IPS-18c (cell line): ENCODE measurements at regions not wholly inside any gene's neighbourhood (a gene's known extent, or its start where the extent isn't known, plus 50 kb on each side); places are given as distances from the start of the nearest gene placed in this dataset.

Experiments
- H3K4me3 ChIP-seq: 2 replicates; pipeline ENCODE4 v1.7.0; 2013; ENCODE audit warnings: low read depth, mild to moderate bottlenecking, low read length, moderate library complexity; ENCODE audit not compliant: insufficient read depth
- H3K9me3 ChIP-seq: one replicate; pipeline ENCODE4 v1.6.1; 2013; ENCODE audit warnings: mild to moderate bottlenecking, low read length, moderate library complexity; ENCODE audit not compliant: control insufficient read depth, insufficient read depth

DNA sequence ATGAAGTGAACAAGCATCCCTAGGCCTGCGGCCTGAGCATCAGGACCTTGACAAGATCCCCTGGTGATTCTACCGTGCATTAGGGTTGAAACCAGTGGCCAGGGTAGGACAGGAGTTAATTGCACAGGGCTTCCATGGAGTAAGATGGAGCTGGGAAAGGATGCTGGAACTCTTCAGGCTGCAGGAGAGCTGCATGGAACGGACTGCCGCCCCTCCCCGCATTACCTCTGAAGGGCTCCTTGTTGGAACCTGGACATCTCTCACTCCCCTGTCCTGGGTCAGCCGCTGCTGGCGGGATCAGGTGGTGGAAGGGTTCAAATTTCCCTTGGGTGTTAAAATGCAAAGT is 156.6 kb upstream of the ID2 start:
- Histone ChIP-seq H3K9me3 (no peaks in the 10 kb centered on the region), H3K4me3 (no peak overlapping the region)

DNA sequence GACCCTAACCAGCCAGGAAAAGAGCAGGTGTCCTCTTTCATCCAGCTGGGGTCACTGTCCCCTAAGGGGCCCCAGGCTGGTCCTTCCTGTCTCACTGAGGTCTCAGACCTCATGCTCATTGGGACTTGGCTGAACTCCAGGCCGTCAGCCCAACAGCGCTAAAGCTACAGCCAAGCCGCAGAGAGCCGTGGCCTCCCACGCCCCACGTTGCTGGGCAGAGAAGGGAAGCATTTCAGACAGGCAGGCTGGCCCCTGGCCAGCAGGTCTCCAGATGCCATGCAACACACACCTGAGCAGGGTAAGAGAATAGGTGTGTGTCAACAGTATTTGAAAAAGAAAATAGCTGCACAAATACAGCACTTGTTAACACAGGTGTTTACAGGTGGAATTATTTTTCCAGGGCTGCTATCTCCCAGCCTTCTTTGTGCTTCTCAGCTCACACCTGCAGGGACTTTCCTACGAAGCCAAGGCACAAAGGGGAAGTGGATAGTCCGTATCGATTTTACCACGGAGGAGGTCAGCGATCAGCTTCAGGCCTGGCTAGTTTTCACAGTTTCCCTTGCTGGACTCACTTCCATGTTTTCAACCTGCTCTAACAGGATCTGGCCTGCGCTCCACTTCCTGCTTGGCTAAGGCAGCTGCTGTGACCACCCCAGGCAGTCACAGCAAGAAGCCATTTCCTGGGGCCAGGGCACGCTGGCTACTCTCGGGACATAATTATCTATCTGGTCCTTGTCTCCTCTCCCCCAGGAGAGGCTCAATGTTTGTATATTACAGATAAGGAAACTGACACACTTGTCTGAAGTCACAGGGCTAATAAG is 156.1 kb upstream of the ID2 start:
- Histone ChIP-seq H3K4me3 (peak overlapping the region; percentile 15; the same call in 1 of the 2 replicates), H3K9me3 (no peaks in the 10 kb centered on the region)

DNA sequence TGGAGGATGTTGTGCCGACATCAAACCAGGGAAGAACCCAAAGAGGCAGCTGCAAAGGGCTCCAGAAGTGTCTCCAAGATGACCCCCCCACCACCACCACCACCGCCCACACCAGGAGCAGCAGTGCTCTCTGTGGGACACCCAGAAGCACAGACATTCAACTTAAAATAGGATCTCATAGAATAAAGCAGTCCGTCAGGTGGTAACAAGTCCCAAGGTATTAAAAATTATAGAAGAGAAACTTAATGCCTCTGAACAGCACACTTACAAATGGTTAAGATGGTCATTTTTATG is 155.5 kb upstream of the ID2 start:
- Histone ChIP-seq H3K4me3 (no peak overlapping the region), H3K9me3 (no peaks in the 10 kb centered on the region)

DNA sequence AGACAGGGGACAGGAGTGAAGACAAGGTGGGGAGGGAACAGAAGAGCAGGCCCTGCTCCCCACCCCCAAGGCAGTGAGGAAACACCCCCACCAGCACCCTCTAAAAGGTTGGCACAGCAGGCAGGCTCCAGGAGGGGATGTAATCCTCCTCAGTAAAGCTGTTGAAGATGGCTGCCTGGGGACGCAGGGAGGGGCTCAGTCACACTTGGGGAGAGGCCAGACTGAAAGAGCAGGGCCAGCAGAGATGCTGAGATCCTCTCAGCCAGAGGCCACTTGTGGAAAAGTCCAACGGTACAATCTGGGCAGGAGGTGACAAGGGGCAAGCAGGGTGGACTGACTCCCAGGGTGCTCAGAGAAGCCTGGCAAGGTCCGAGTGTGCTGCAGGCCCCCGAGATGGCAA is 154.8 kb upstream of the ID2 start:
- no peak overlapping the region for H3K4me3 ChIP-seq

DNA sequence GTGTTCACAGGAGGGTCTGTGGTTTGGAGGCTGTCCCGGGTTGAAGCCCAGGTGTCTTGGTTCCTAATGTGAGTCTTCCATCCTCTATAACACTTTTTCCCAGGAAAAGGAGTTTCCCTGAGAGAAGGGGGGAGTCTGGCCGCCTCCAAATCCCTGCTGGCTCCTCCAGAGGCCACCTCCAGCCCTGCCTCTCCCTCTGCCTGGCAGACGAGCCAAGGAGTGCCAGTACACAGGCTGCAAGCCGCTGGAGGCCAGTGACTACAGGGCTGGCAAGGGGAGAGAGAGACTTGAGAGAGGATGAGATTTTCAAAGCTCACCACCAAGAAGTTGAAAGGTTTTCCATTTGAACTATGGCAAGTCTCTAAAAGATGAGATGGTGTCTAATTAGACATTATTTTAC is 154.2 kb upstream of the ID2 start:
- no peak overlapping the region for H3K4me3 ChIP-seq
- H3K9me3 ChIP-seq: no peaks in the 10 kb centered on the region

More for the DNA sequence above, 154.8 kb upstream of the ID2 start:
- H3K9me3 ChIP-seq: no peaks in the 10 kb centered on the region

DNA sequence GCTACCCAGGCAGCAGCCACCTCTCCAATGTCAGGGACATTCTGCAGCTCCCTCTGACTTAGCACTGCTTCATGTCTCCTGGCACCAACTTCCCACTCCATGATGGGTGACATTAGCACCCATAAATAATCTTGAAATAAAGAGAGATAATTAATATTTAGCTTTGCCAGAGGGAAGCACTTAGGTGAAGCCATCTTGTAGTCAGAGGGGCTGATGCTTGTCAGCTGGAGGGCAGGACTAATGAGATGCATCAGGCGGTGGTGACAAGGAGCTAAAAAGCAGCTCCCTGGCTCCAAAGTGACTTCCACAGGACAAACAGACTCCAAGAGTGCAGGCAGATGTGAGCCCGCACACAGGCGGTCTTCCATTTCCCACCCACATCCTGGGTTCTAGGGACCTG is 153.0 kb upstream of the ID2 start:
- H3K4me3 ChIP-seq: no peak overlapping the region
- no peaks in the 10 kb centered on the region for H3K9me3 ChIP-seq

DNA sequence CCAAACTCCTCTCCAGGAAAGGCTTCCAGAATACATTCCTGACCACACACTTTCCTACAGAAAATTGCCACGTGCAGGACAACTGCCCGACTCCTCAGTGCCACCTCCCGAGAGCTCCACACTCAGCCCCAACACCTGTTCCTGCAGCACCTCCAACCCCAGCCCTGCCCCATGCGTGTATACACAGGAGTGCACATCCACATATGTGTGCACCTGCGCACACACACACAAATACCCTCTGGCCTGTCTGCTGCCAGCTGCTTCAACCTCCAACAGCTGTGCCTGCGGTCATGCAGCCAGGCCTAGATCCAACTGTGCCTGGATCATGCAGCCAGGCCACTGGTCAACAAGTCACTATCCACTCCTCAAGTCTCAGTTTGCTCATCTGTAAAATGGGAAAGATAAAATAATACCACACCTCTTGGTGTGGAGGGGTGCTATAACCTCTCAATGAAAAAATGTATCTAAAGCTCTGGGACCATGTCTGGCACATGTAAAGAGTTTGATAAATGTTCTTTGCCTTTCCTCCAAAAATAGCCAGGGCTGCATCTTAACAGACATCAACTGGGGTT is 152.1 kb upstream of the ID2 start:
- H3K9me3 ChIP-seq: no peaks in the 10 kb centered on the region

DNA sequence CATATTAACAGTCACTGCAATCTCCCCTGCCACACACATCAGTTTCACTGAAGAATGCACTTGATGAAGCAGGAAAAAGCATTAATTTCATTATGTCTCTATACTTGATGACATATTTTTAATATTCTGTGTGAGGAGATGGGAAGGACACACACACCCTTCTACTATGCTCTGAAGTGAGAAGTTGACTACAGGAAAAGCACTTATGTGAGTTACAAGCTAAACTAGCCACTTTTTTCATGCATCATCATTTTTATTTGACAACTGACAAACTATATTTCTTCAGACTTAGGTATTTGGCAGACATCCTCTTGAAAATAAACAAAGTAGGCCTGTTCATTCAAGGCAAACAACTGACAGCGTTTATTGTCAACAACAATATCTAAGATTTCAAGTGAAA is 150.4 kb upstream of the ID2 start:
- Histone ChIP-seq H3K9me3 (no peaks in the 10 kb centered on the region), H3K4me3 (no peak overlapping the region)

More for the DNA sequence above, 152.1 kb upstream of the ID2 start:
- H3K4me3 ChIP-seq: no peak overlapping the region

DNA sequence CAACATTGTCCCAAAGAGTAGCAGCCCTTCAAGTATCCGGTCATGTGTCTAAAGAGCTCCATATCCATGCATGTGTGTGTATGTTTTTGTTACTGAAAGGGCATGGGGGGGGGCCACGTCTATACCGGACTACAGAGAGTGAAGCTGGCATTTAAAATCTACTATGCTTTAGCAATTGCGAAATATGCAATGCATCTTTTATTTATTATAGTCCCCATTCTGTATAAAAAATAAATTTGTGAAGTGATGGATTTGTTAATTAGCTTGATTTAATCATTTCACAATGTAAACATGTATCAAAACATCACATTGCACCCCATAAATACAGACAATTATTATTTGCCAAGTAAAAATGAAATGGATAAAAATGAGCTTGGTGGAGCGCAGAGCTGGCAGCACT is 149.4 kb upstream of the ID2 start:
- Histone ChIP-seq H3K9me3 (no peaks in the 10 kb centered on the region), H3K4me3 (no peak overlapping the region)

DNA sequence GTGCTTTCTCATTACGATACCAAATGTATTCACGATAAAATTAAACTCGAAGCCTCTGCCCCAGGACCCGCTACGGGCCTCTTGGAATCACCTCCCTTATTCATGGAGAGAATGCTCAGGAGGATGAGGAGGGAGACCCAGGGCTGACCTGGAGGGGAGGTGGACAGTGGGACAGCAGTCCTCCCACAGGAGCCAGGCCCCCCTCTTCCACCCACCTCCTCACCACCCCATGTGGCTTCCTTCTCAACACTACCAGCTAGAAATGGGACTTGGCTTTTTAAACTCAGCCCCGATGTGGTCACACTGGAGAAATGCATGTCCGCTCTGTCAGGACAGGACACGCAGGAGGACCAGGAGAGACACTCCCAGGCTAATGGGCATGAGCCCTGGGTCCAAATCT is 147.9 kb upstream of the ID2 start:
- H3K4me3 ChIP-seq: no peak overlapping the region

DNA sequence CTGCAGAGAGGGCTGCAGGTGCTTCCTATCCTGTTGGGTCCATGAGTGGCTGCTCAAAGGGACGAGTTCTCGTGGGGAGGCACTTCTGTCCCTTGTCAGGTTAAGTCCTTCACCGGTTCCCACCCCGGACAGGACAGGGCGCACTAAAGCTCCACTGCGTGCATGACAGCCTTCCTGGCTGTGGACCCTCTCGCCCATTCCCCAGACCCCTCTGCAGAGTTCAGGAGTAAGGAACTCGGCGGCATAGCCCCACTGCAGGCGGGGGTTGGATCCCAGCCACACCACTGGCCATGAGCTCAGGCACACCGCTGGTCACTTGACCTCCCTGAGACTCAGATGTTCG is 147.5 kb upstream of the ID2 start:
- no peak overlapping the region for H3K4me3 ChIP-seq
- no peaks in the 10 kb centered on the region for H3K9me3 ChIP-seq

More for the DNA sequence above, 147.9 kb upstream of the ID2 start:
- no peaks in the 10 kb centered on the region for H3K9me3 ChIP-seq

DNA sequence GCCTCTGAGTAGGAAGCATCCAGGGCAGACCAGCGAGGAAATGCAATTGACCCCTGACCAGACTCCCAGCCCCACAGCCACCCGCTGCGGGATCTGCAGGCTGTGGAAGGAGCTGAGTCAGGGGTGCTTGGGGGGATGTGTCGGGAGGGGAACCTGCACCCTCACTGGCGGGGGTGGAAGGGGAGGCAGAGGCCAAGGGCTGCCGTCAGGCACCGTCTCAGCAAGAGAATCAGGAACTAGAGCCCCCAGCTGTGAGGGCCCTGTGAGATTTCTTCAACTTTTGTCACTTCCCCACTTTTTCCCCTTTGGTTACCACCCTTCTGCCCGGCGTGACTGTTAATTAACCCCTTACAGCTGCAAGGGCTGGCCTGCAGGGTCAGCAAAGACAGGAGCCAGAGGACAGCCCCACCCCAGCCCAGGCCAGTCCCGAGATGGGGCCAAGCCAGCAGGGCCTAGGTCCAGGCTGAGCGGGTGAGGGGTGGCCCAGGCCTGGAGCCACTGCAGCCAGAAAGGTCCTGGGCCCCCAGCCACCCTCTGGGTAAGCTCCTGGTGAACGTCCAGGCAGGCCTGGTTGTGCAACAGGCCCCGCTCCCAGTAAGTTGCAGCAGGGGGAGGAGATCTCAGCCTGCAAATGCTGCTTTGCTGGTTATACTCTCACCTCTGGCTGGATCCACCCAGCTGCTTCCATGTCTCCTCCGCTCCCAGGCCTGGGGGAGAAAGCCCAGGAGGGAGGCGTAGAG is 147.0 kb upstream of the ID2 start:
- no peak overlapping the region for H3K4me3 ChIP-seq
- H3K9me3 ChIP-seq: no peaks in the 10 kb centered on the region

DNA sequence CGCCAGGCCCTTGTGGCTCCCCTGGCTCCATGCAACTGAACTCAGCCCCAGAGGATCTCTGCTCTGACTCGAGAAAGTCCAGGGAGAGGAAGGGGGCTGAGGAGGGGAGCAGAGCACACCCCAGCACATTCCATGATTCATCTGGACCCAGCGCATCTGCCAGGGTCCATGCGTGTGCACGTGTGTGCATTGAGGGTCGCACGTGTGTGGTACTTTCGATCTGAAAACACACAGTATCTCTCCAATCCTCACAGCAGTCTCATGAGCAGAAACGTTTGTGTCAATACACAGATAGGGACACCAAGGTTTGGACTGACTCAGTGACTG is 146.4 kb upstream of the ID2 start:
- Histone ChIP-seq H3K9me3 (no peaks in the 10 kb centered on the region), H3K4me3 (no peak overlapping the region)

DNA sequence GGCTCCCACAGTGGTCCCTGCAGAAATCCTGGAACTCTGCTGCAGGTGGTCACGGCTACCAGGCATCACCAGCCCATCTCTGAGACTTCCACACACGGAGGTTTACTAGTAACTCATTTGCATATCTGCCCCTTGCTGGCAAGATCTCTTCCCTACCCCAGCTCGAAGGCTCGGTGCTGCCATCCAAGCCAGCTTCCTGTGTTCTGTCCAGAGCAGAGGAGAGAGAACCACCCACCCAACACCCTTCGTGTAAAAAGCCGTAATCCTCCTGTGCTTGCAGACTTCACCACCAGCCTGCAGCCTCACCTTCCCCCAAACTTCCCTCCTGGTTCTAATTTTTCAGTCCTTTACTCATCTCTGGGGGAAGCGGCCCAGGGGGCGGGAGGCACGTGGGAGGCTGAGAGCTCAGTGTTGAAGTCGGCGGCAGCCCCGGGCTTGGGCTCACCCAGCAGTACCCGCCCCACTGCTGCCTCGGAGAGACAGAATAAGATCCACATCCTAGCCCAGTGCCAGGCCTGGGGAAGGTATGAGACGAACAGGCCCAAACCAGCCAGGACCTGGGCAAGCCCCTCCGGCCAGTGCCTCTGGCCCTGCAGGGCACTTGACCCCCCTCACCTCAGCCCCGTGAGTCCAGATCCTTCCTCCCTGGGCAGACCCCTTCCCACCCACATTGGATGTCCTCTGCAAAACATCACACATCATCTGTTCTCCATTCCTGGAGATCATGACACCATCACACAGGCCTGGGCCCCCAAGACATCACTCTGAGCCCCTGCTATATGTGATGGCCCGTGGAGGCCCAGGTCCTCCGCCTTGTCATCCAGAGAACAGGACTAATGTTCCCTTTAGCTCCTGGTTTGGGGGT is 145.8 kb upstream of the ID2 start:
- H3K4me3 ChIP-seq: no peak overlapping the region
- H3K9me3 ChIP-seq: no peaks in the 10 kb centered on the region

DNA sequence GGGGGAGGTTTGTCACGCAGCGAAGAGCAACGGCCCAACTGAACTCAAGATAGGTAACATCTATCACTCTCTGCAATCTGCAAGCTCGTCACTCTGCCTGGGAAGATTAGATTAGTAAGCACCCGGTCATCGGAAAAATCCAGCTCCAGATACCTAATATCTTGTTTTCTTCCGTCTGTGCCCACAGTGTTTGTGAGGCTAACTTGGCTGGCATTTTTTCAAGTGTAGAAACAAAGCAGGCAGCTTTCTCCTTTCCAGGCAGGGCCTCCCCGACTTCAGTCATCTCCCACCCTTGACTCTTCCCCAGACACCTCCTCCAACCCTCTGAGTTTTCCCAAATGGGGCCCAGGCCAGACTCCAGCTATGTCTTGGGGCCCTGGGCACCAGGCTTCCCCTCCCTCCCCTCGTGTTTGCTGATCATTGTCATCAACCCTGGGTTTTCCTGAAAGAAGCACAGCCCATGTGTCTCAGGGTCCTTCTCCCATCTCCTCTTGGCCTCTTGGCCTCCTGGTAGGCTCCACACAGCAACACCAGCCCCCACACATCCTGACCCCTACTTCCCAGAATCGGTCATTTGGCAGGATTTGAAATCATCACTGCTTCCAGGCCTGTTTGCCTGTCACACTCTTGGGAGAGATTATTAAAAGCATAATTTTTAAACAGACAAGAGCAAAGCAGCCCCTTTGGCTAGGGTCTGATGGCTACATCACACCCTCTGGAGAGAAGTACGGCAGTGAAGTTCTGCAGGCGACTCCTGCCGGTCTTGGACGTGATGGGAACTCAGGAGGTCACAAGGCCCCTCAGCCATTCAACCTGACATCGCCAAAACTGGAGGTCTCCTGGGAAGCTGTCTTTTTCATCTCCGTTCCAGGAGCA is 144.9 kb upstream of the ID2 start:
- no peak overlapping the region for H3K4me3 ChIP-seq
- H3K9me3 ChIP-seq: no peaks in the 10 kb centered on the region

DNA sequence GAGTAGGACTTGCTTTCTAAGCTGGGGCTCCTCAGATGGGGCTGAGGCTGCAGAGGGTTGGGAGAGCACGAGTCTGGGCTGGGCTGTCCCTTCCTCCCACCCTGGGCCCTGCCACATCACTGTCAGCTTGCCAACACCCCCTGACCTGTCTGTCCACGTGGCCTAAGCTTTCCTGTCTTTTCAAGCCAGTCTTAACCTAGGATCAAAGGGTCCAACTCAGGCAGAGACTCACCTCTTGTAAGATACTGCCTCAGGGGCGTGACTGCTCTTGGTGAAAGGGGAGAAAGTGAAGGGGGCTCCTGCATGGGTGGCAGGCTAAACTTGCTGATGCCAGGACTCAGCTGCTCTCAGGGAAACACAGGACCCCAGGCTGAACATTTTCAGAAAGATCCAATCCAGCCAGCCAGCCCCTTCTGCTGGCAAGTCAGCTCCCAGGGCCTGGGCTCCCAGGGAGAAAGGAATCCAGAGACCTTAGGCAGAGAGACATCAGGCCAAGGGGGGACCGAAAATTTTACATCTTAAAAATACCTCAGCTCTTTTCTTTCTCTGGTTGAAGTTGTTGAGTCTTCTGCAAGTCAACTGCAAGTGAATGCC is 144.2 kb upstream of the ID2 start:
- Histone ChIP-seq H3K9me3 (no peaks in the 10 kb centered on the region), H3K4me3 (no peak overlapping the region)

DNA sequence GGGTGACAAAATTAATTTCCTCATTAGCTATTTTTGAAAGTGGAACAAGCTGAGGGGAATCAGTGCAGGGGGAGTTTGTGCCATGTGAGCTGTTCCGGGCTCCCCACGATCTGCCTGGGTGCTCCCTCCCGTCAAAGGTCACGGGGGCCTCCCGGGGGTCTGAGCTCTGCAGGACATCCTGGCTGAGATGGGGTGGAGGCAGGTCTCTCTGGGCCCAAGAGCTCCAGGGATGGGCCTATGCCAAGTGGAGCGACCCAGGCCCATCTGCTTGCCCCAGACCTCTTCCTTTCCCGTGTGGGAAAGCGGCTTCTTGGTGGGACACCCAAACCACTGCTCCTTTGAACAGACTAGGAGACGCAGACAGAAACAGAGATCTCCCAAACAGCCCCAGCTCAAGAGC is 143.3 kb upstream of the ID2 start:
- Histone ChIP-seq H3K4me3 (no peak overlapping the region), H3K9me3 (no peaks in the 10 kb centered on the region)
